Hepatocyte (in vitro differentiated cells): ENCODE measurements at regions not wholly inside any gene's neighbourhood (a gene's known extent, or its start where the extent isn't known, plus 50 kb on each side); places are given as distances from the start of the nearest gene placed in this dataset.

Experiments
- DNase-seq: peaks from one replicate; pipeline ENCODE4 v3.0.0-alpha.2; 2016; ENCODE audit warnings: low spot score
- H2AFZ ChIP-seq: fragments of 200-600 bp; sonication (generic); 2 replicates; pipeline ENCODE4 v1.6.0; 2016; ENCODE audit warnings: antibody characterized with exemption, mild to moderate bottlenecking
- H3K27ac ChIP-seq: fragments of 200-600 bp; sonication (generic); 2 replicates; pipeline ENCODE4 v1.5.1; 2016; ENCODE audit warnings: mild to moderate bottlenecking
- H3K27me3 ChIP-seq: fragments of 200-600 bp; sonication (generic); 2 replicates; pipeline ENCODE4 v1.6.1; 2016
- H3K36me3 ChIP-seq: fragments of 200-600 bp; sonication (generic); replicated peaks from 2 replicates; pipeline ENCODE4 v1.5.1; 2016; ENCODE audit warnings: low read depth; ENCODE audit not compliant: insufficient read depth
- H3K4me1 ChIP-seq: fragments of 200-600 bp; sonication (generic); 2 replicates; pipeline ENCODE4 v1.5.1; 2016; ENCODE audit warnings: mild to moderate bottlenecking, moderate library complexity; ENCODE audit not compliant: insufficient read depth
- H3K4me2 ChIP-seq: fragments of 200-600 bp; sonication (generic); 2 replicates; pipeline ENCODE4 v1.6.0; 2016
- H3K4me3 ChIP-seq: fragments of 200-600 bp; sonication (generic); 2 replicates; pipeline ENCODE4 v1.5.1; 2016; ENCODE audit warnings: mild to moderate bottlenecking
- H3K79me2 ChIP-seq: fragments of 200-600 bp; sonication (generic); 2 replicates; pipeline ENCODE4 v1.6.0; 2017; ENCODE audit warnings: mild to moderate bottlenecking
- H3K9me2 ChIP-seq: fragments of 200-600 bp; sonication (generic); replicated peaks from 2 replicates; pipeline ENCODE4 v1.6.0; 2017; ENCODE audit warnings: mild to moderate bottlenecking; ENCODE audit not compliant: insufficient read depth
- H3K9me3 ChIP-seq: fragments of 200-600 bp; sonication (generic); 2 replicates; pipeline ENCODE4 v1.5.1; 2016; ENCODE audit warnings: low read depth, mild to moderate bottlenecking
- H4K20me1 ChIP-seq: fragments of 200-600 bp; sonication (generic); 2 replicates; pipeline ENCODE4 v1.6.0; 2016; ENCODE audit warnings: mild to moderate bottlenecking; ENCODE audit not compliant: insufficient read depth, poor library complexity, severe bottlenecking
- EZH2 ChIP-seq: fragments of 200-600 bp; sonication (generic); IDR thresholded peaks from 2 replicates; pipeline ENCODE4 v1.6.1; 2016; ENCODE audit warnings: antibody characterized with exemption, mild to moderate bottlenecking, borderline replicate concordance
- EZH2phosphoT487 ChIP-seq: fragments of 200-600 bp; sonication (generic); IDR thresholded peaks from one replicate; pipeline ENCODE4 v1.6.1; 2018; ENCODE audit warnings: antibody characterized with exemption, mild to moderate bottlenecking, low read depth, moderate library complexity; ENCODE audit not compliant: unreplicated experiment, severe bottlenecking
- WGBS: methylation state at CpG from one replicate; pipeline ENCODE4 v1.1.6; 2016; ENCODE audit warnings: low lambda C conversion rate; ENCODE audit errors: missing lambda C conversion rate; 5-methylcytosine and 5-hydroxymethylcytosine counted together
- TF ChIP-seq, protein P1 (sequence below): fragments of 200-600 bp; sonication (generic); IDR thresholded peaks from 2 replicates; pipeline ENCODE4 v1.5.1; 2016; ENCODE audit warnings: antibody characterized with exemption, mild to moderate bottlenecking; ENCODE audit not compliant: poor library complexity

DNA sequence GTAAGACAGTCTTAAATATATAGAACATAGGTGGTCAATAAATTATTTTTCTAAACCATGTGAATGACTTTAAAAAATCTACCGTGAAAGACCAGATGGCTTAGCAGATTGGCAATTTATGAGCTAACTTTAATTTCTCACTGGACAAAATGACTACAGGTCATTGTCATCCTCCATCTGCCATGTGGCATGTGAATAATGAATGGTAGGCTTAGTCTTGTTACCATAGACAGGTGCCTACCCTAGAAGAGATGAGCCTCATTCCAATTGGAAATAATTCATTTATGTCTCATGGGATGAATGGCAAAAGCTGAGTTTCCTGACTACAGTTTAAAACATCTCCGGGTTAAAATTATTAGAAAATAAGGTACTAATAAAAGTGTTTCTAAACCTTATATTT is 1043.3 kb downstream of the FAT4 start:
- no peaks in the 10 kb centered on the region for H3K4me1 ChIP-seq
- 90% methylated on average over 2 of the region's 2 CpGs for WGBS
- no peaks in the 10 kb centered on the region for H3K79me2 ChIP-seq
- no peaks in the 10 kb centered on the region for H3K9me3 ChIP-seq
- no peaks in the 10 kb centered on the region for H3K36me3 ChIP-seq
- no peaks in the 10 kb centered on the region for H3K27me3 ChIP-seq
- no peaks in the 10 kb centered on the region for H4K20me1 ChIP-seq
- no peak for DNase-seq
- no peak overlapping the region for H3K4me2 ChIP-seq
- no peak for TF ChIP-seq EZH2phosphoT487
- no peak overlapping the region for H2AFZ ChIP-seq
- H3K27ac ChIP-seq: no peak overlapping the region
- no peak overlapping the region for H3K4me3 ChIP-seq
- H3K9me2 ChIP-seq: no peaks in the 10 kb centered on the region

DNA sequence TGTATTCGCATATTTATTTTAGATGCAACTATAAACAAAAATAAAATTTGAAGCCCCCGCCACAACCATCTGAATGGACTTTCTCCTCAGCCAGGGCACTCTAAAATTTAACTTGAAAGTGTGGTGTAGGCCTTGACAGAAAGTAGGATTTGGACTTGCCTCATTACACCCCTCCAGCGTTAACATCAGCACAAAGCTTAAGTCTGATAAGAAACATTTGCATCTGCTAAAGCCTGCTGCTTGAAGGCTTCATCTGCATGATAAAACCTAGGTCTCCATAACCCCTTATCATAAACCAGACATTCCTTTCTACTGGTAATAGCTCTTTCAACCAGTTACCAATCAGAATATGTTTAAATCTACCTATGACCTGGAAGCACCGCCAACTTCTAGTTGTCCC is 1046.5 kb downstream of the FAT4 start:
- Histone ChIP-seq H3K79me2 (no peaks in the 10 kb centered on the region), H2AFZ (no peak overlapping the region), H3K9me2 (no peaks in the 10 kb centered on the region), H4K20me1 (no peaks in the 10 kb centered on the region), H3K4me3 (no peak overlapping the region), H3K36me3 (no peaks in the 10 kb centered on the region), H3K27me3 (no peaks in the 10 kb centered on the region), H3K27ac (no peak overlapping the region), H3K4me2 (no peak overlapping the region), H3K9me3 (no peaks in the 10 kb centered on the region), H3K4me1 (no peaks in the 10 kb centered on the region)
- WGBS: 71% methylated on average over 4 of the region's 4 CpGs
- DNase-seq: no peak
- TF ChIP-seq, protein P1, sequence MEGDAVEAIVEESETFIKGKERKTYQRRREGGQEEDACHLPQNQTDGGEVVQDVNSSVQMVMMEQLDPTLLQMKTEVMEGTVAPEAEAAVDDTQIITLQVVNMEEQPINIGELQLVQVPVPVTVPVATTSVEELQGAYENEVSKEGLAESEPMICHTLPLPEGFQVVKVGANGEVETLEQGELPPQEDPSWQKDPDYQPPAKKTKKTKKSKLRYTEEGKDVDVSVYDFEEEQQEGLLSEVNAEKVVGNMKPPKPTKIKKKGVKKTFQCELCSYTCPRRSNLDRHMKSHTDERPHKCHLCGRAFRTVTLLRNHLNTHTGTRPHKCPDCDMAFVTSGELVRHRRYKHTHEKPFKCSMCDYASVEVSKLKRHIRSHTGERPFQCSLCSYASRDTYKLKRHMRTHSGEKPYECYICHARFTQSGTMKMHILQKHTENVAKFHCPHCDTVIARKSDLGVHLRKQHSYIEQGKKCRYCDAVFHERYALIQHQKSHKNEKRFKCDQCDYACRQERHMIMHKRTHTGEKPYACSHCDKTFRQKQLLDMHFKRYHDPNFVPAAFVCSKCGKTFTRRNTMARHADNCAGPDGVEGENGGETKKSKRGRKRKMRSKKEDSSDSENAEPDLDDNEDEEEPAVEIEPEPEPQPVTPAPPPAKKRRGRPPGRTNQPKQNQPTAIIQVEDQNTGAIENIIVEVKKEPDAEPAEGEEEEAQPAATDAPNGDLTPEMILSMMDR: no peak
- TF ChIP-seq EZH2: no peak

DNA sequence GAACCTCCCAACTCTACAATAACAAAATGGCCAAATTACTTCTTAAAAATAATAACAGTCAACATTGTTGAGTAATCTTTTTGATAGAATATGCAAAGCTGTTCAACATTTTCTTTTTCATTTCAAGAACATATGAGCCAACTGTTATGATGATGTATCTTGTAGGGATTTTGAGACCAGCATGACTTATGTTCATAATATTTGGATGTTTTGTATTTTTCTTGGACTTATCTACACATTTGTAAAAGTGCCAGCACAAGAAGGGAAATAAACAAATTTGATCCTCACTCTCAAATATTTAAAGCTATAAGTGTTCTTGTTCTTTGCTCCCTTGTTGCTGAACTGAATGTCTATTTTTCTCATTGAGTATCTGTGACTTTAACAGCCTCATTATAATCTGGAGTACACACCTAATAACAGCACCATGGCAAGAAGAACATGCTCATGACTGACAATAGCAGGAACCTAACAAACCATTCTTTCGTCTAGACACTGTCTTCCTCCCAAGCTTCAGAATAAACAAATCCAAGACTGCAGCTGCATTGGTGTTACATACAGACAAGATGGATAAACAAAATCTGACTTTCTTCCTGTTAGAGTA is 1049.7 kb downstream of the FAT4 start:
- WGBS: 63% methylated on average over 1 of the region's 1 CpG
- H3K27ac ChIP-seq: peak overlapping the region; percentile 48

DNA sequence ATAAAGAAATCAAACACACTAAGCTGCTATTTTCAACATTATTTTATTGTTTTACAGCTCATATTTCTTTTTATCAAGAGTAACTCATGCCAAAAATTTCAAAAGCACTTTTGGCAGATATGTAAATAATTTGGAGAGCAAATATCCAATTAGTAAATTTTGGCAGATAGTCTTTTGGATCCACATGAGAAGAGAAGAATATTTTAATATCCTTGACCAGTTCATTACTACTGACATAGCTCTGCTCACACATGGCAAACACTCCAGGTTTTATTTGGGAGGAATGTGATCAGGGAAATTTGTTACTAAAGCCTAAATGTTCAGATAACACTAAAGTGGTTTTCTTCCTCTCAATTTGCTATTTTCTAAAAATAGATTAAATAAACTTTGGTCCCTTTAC is 1054.3 kb downstream of the FAT4 start:
- TF ChIP-seq, protein P1: no peak
- TF ChIP-seq EZH2 (no peak), EZH2phosphoT487 (no peak)
- Histone ChIP-seq H3K4me3 (no peak overlapping the region), H3K79me2 (no peaks in the 10 kb centered on the region), H4K20me1 (no peaks in the 10 kb centered on the region), H3K27me3 (no peaks in the 10 kb centered on the region), H3K27ac (no peak overlapping the region), H3K4me1 (no peaks in the 10 kb centered on the region), H3K9me2 (no peaks in the 10 kb centered on the region), H3K9me3 (no peaks in the 10 kb centered on the region), H3K4me2 (no peak overlapping the region), H2AFZ (no peak overlapping the region), H3K36me3 (no peaks in the 10 kb centered on the region)
- DNase-seq: no peak

More for the DNA sequence above, 1049.7 kb downstream of the FAT4 start:
- no peaks in the 10 kb centered on the region for H3K36me3 ChIP-seq
- H3K79me2 ChIP-seq: no peaks in the 10 kb centered on the region
- no peak overlapping the region for H3K4me3 ChIP-seq
- peak overlapping the region; percentile 21 for H3K4me2 ChIP-seq
- H3K9me2 ChIP-seq: no peaks in the 10 kb centered on the region
- no peaks in the 10 kb centered on the region for H3K27me3 ChIP-seq
- no peak overlapping the region for H2AFZ ChIP-seq
- no peaks in the 10 kb centered on the region for H3K9me3 ChIP-seq
- H4K20me1 ChIP-seq: no peaks in the 10 kb centered on the region
- H3K4me1 ChIP-seq: no peaks in the 10 kb centered on the region
- DNase-seq: no peak
- TF ChIP-seq EZH2: no peak
- no peak for TF ChIP-seq EZH2phosphoT487
- TF ChIP-seq, protein P1: no peak
